Fibroblast of the conjunctiva (primary cell): ENCODE measurements at regions not wholly inside any gene's neighbourhood (a gene's known extent, or its start where the extent isn't known, plus 50 kb on each side); places are given as distances from the start of the nearest gene placed in this dataset.
"Not testable (repeated sequence)": the region's sequence is repeated elsewhere in the genome, so short reads cannot be mapped to it uniquely, and the experiment has no call there.

Experiments
- DNase-seq: peaks from one replicate; pipeline ENCODE4 v3.0.0-alpha.2; 2010; ENCODE audit warnings: low read depth

DNA sequence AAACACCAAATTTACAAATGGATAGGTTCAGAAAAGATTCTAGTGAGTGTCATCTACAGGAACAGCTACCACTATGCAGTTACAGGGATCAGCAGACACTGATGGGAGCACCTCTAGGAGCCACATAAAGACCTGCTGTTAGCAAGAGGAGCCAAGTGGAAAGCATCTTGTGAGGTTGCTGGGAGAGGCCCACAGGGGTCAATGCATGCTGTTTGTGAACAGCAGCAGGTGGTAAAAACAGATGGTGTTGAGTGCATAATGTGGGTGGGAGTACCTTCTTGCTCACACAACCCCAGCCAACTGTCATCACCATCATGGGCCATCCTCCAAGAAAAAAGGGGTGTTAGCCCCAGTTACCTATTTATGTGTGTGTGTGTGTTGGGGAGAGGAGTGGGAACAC lies 215.2 kb upstream of the SSTR1 start:
- DNase-seq = no peak

DNA sequence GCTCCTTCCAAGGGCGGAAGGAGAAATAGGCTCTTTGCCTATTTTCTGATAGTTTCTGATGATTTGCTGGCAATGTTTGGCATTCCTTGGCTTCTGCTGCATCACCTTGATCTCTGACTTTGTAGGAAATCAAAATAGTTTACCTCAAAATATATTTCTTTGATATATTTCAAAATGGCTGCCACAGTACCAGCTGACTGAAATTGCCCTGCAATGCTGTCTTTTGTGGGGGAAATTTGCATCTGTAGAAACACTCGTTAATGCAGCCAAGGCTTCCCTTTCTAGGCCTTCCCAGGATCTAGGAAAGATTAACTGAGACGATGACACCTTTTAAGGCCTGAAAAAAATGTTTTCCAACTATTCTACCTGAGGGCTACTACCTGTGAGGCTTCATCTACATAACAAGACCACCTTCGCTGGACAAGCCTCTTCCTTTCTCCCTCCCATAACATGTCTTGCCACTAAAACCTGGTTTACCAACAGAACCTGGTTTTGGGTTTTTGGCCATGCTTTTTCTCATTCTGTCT lies 212.8 kb upstream of the SSTR1 start:
- no peak for DNase-seq

DNA sequence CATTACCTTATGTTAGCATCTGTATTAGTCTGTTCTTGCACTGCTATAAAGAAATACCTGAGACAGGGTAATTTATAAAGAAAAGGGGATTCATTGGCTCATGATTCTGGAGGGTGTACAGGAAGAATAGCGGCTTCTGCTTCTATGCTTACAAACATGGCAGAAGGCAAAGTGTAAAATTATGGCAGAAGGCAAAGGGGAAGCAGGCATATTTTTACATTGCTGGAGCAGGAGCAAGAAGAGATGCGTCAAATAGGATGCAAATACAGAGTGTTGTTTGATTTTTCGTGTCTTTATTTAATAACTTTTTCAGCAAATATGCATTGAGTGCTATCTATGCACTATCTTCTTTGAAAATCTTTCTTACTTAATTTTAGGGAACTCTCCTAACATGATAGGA lies 210.7 kb upstream of the SSTR1 start:
- DNase-seq = no peak

DNA sequence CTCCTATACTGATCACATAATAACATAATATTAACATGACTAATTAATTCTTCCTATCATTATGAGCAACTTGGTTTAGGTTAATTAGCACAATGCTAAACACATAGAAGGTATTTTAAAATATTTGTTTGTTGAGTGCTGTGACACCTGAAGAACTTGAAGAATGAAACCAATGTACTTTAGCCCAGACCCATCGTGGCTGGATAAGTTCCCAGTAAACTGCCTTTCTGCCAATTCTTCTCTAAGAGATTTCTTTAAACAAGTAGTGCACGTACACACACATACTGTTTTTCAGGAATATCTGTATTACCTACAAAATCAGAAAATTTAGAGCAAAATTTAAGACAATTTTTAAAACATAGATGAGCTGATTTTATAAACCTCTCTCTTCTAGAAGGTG lies 207.4 kb upstream of the SSTR1 start:
- DNase-seq = no peak

DNA sequence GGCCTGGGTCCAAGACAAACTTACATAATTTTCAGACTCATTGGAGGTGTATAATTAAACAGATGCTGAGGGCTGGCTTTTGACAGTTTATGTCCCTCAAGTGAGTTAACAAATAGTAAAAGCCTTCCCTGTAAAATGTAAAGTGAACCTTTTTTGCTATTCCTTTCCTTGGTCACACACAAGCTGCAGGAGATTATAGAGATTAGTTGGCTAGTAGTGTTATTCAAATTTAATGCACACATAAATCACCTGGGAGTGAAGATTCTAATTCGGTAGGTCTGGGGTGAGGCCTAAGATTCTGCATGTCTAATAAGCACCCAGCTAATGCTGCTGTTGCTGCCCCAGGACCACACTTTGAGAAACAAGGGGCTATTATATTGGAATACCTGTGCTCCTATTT lies 206.2 kb upstream of the SSTR1 start:
- DNase-seq = no peak

DNA sequence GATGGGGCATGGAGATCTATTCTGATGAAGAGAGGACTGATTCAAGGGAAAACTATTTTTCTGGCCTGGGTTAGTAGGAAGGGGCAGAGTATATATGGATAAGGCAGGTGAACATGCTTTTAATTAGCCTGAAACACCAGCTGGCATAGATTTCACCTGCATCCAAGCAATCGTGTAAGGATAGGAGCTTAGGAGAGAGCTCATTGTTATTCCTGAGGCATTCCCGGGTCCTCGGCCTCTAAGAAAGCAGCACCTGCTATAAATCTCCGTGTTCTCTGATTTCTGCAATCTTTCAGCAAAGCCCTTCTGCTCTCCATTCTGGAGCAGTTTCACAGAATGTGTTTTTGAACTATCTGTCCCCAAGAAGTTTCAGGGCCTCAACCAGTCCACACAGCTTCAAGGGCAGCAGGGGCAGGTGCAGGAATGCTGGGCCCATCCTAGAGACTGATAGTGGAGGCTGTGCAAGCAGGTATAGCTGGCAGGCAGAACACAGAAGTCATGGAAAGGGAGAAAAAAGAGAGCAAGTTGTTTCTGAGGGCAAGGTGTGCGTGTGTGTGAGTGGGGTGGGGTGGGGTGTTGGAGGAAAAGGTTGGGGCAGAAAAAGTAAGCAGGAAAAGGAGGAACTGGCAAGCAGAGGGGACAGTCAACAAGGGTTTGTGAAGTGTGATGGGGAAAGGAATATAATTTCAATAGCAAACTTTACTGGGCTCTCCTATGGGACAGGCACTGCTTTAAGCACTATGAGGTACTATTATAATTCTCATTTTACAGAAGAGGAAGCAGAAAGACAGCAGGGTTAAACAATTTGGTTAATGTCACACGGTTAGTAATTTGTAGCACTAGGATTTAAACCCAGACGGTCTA lies 203.7 kb upstream of the SSTR1 start:
- DNase-seq = no peak

DNA sequence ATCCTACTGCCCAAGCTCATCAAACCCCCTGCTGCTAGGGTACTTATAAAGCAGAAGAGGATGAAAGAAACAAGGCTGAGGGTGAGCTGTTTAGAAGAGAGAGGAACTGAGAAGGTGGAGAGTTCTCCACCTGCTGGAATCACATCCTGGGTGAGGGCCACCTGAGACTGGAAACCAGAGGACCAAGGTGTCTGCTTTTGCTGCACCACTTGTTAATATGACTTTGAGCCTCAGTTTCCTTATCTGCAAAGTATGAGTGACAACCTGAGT lies 203.2 kb upstream of the SSTR1 start:
- no peak for DNase-seq

DNA sequence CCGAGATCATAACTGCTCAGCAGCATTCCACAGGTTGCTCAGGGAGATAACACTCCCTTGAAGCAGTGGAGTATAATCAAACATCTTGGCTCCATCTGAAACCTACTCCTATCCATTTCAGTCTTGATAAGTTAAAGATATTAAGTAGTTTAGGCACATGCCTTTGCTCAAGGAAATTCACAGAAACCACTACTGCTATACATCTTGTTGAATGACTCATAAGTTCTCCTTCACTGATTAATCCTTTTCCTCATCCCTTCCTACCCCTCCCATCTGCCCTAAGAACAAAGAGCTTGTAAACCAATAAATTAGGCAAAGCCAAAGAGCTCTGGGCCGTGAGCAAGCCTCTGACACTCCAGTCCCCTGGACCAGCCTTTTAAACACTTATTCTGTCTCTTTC lies 196.5 kb upstream of the SSTR1 start:
- DNase-seq = not testable (repeated sequence)

DNA sequence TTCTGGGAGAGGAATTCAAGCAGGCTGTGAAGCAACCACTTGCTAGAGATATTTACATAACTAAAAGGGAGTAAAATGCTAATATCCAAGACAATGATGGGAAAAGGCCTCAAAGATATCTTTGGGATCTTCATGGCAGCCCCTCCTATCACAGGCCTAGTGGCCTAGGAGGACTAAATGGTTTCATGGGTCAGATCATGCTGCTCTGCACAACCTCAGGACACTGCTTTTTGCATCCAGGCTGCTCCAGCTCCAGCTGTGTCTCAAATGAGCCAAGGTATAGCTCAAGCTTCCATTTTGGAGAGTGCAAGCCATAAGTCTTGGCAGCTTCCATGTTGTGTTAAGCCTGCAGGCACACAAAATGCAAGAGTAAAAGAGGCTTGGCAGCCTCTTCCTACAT lies 195.6 kb upstream of the SSTR1 start:
- DNase-seq = no peak

DNA sequence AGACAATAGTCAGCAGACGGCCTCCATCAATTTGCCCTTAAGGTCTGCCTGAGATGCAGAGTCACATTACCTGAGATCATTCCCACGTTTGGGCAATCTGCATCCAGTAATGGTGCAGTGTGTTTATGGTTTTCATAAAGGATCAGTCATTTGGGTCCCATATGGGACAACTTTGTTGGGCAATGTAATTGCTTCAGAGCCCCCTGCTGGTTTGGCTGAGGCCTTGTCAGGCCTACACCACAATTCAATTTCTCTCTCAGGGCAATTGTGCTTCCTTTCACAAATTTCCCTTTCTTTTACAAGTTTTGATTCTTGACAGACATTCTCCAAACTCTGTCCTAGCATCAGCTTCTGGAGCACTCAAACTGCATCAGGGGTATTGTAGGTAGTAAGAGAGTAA lies 191.2 kb upstream of the SSTR1 start:
- DNase-seq = no peak

DNA sequence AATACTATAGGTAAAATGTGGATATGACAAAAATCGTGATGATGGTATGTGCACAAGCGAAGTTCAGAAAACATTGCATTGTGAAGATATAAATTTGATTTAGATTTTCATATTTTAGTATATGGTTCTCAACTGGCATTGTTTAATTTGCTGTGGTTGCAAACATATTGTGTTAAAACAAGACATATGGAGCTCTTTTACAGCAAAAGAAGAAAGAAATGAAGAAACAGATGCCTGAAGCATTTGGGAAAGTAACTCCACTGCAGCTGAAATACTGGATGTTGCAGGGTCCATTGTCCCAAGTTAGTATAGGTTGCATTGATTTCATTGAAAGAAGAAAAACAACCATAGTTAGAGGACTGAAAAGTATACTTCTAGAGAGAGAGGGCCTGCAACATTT lies 185.8 kb upstream of the SSTR1 start:
- no peak for DNase-seq

DNA sequence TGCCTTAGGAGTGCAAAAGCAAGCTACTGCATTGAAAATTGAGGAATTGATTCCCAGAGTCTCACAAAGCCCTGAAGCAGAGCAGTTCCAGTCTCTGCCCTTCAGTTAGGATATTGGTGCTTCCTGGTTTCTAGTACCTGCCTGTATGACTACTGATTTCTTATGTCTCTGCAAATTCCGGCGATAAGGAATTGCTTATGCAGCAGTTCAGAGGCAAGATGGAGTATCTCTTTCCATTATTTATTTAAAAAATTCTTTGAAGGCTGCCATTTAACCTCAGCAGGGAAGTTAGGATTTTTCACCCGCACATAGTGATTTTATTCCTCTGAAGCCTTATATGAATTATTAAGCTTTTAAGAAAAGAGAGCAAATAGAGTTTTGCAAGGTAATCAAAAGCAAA lies 184.9 kb upstream of the SSTR1 start:
- DNase-seq = no peak

DNA sequence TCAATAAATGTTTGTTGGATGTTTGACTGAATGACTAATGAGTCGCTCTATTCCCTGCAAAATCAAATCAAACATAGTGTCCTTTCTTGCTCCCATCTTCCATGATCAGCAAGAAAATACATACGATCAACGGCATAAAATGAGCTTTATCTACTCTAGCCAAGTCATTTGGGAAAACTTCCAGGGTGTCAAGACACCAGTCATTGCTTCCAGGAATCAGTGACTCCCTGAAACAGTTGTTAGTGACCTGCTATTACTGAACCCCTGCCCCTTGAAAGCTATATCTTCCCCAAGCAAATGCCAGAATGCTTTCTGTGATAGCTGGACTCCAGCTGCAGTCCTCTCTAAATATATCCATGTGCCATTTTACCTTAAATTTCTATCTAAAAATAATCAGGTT lies 169.5 kb upstream of the SSTR1 start:
- no peak for DNase-seq

DNA sequence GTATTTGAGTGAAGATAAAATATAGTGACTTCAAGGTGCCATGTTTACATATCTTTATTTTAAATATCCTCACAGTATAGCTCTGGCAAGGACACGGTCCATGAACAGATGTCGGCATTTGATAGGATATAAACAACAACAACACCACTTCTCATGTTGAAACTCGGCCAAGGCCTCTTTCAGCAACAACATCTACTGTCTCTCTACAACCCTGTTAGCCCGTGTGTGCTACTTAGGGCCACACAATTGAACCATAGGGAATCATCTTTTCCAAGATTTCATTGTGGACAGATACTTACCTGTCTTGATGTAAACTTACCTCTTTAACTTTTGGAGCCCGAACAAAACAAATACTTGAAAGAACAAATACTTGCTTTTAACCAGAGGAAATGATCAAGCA lies 168.7 kb upstream of the SSTR1 start:
- DNase-seq = no peak

DNA sequence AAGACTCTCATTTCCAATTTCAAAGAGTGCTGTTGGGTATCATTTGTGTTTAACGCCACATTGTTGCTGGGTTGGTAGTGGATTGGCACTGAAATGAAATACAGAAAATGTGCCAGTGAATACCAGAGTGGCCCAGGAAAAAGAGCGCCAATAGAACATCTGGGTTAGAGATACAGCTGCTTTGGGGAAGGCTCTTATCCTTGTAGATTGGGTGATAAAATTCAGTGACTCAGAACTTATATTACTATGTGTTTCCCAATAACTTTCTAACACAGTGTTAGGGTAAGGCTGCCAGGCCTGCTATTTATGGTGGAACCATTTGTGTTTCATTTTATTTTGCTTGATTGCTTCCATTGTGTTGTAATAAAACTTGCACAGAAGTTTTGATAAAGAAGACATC lies 168.2 kb upstream of the SSTR1 start:
- no peak for DNase-seq

DNA sequence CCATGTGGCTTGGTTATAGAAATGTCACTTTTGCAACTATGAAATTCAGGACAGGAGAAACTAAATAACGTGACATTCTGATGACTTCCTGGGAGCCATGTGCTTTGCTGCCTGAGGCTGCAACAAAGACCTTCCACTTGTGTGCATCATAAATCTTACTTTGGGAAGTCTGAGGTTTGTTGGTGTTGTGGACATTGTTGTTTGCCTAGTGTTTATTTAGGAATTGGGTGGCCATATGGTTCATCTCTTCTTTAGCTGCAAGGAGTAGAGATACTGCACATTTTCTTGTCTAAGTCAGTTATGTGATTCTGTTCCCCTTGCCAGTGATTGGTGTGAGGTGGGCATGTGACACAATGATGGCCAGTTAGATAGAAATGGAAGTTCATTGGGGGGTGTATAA lies 167.3 kb upstream of the SSTR1 start:
- DNase-seq = no peak

DNA sequence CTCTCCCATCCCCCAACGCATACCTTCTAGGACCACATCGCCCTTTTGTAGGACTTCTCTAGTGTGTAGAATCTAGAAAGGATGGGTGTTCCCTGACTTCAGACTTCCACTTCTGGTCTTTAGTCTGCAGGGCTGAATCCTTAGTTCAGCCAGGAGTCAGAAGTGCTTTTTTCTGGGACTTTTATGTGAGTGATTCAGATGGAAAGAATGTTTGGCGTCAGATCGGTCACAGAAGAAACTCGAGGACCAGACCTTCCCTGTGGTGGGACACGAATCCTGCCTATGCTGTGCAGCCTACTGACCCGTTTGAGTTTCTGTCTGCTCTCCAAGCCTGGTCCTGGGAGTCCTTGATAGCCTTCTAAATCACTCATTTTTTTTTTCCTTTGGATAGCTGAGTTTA lies 165.4 kb upstream of the SSTR1 start:
- DNase-seq = no peak

DNA sequence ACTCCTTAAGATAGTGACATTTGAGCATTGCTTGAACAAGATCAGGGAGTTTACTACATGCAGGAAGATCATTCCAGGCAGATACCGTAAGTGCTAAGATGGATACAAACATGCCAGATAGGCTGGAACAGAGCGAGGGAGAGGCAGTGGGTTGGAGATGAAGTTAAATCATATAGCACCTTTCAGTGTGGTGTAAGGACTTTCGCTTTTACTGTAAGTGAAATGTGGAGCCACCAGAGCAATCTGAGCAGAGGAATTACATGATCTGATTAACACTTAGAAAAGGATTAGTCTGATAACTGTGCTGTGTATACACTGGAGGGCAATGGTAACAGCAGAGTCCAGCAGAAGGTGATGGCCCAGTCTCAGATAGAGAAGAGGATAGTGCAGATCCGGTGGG lies 163.0 kb upstream of the SSTR1 start:
- DNase-seq = no peak

DNA sequence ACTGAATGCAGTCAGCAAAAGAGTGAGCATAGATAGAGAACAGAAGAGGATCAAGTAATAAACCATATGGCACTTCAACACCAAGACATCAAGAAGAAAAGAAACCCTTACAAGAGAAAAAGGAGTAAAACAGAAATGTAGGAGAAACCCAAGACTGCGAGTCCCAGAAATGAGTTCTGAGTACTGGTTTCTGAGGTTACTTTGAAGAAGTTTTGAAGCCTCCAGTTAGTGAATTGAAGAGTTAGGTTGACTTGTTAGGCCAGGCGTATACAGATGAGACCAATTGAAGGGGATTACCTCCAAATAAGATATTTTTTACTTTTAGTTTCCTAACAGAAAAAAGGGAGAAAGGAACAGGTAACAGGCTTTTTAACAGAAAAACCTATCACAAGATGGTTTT lies 162.2 kb upstream of the SSTR1 start:
- DNase-seq = no peak

DNA sequence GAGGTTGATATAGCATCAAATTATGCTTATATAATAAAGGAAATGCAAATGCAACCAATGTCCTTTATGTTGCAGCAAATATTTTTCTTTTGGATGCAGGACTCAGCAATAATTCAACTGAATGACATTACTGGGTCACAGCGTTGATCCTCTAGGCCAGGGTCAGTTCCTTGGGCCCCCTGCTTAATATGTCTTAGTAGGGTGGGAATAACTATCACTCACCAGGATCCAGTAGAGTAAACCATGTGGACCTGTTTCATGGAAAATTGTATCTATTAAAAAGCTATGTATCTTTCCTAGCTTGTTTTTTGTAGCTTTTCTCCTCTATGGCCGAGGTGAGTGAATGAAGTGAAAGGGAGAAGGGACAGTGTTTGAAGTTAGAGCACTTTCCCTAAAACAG lies 161.5 kb upstream of the SSTR1 start:
- no peak for DNase-seq

DNA sequence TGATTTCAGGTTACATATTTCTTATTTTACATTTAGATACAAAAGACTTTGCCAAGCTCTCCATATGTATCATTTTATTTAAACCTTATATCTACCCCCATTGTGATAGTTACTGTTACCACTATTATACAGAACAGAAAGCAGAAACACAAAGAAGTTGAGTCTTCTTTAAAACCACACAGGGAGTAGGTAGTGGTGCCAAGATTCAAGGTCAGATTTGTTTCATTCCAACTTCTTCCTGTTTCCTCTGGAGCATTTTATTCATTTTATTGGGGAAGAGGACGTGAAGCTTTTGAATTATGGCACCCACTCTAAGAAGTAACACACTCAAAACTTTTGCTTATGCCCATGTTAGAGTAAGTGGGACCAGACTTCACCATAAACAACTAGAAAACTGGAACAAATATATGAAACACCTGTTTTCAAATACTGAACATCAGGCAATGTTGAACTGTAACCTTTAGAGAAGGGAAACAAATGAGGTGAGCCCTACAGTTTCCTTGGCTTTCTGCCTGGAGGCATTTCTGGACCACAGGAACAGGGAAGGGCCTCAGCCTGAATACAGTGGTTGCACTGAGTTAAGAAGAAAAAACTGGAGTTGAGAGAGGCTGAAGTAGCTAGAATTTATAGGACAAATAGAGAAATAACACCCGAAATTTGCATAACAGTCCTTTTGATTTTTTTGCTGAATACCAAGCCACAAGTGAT lies 160.4 kb upstream of the SSTR1 start:
- no peak for DNase-seq

DNA sequence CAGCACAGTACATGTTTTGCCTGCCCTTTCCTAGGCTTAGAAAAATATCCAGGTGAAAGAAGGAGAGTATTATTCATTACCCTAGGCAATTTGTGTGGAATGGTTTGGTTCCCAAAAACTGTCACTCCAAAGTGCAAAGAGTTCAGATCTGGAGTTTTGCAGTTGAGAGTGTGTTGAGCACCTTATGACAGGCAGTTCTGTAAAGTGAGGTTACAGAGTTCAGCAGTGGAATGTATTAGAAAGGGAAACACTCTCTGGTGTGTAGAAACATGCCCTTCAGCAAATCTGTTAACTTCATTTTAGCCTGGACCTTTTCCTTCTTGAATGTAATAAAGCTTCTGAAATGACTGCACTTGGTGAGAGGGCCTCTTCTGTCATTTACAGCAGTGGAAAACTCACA lies 154.0 kb upstream of the SSTR1 start:
- no peak for DNase-seq

DNA sequence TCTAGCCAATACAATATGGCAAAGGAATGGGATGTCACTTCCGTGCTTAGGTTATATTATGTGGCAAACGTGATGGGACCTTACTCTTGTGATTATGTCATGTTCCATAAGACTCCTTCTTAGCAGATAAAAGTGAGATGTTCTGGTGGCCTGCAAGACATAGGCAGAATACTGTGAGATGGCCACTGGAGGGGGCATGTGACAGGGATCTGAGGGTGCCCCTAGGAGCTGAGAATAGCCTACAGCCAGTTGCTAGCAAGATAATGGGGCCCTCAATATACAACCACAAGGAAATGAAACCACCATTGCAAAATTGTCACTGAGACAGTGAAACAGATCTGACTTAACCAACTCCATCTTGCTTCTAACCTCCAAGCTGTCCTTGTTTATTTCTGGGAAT lies 151.4 kb upstream of the SSTR1 start:
- no peak for DNase-seq

DNA sequence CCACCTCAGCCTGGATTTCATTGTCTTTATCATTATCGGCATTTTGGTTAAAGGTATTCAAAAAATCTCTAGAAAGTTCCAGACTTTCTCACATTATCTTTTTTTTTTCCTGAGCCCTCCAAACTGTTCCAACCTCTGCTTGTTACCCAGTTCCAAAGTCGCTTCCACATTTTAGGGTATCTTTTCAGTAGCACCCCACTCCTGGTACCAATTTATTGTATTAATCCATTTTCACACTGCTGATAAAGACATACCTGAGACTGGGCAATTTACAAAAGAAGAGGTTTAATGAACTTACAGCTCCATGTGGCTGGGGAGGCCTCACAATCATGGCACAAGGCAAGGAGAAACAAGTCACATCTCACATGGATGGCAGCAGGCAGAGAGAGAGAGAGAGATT lies 145.5 kb upstream of the SSTR1 start:
- not testable (repeated sequence) for DNase-seq
